SH-SY5Y (cell line): ENCODE measurements at regions not wholly inside any gene's neighbourhood (a gene's known extent, or its start where the extent isn't known, plus 50 kb on each side); places are given as distances from the start of the nearest gene placed in this dataset.

Experiments
- GATA2 ChIP-seq: IDR thresholded peaks from 2 replicates; pipeline ENCODE4 v1.6.1; 2011; ENCODE audit warnings: mild to moderate bottlenecking, low read depth, low read length
- GATA3 ChIP-seq: IDR thresholded peaks from 2 replicates; pipeline ENCODE4 v1.6.1; 2011; ENCODE audit warnings: low read depth, mild to moderate bottlenecking, low read length, moderate library complexity

GRCh38 chr7:131724776-131725345, 168.4 kb upstream of the PODXL start:
- TF ChIP-seq GATA2 (no peak), GATA3 (no peak)
